HEK293 (cell line): ENCODE measurements at regions not wholly inside any gene's neighbourhood (a gene's known extent, or its start where the extent isn't known, plus 50 kb on each side); places are given as distances from the start of the nearest gene placed in this dataset.

ENCODE experiments used
- MEIS1 ChIP-seq: sonication (generic); formaldehyde crosslinking; IDR thresholded peaks from 2 replicates; pipeline ENCODE4 v1.8.1; 2022; ENCODE audit warnings: missing genetic modification reagents, mild to moderate bottlenecking, borderline replicate concordance
- SP2 ChIP-seq: fragments of 450-650 bp; formaldehyde crosslinking; IDR thresholded peaks from 2 replicates; pipeline ENCODE4 v1.5.1; 2016; ENCODE audit warnings: missing biosample characterization, missing genetic modification characterization
- ZFP41 ChIP-seq: fragments of 450-650 bp; formaldehyde crosslinking; IDR thresholded peaks from 2 replicates; pipeline ENCODE4 v1.5.1; 2016; ENCODE audit warnings: missing biosample characterization, missing genetic modification characterization, borderline replicate concordance
- ZNF274 ChIP-seq, 2 experiments: fragments of 200-500 bp in 1 of 2; fragments of 450-650 bp in 1 of 2; sonication (Bioruptor generic) in 1 of 2; formaldehyde crosslinking in 1 of 2; IDR thresholded peaks; 2 replicates each; pipeline versions ENCODE4 v1.5.1 to v1.6.1; 2014 to 2016; ENCODE audit warnings: borderline replicate concordance in 1 of 2, inconsistent platforms in 1 of 2, low read length in 1 of 2, missing biosample characterization in 1 of 2, missing genetic modification characterization in 1 of 2
- ZNF335 ChIP-seq: fragments of 450-650 bp; formaldehyde crosslinking; conservative IDR thresholded peaks from 2 replicates; pipeline ENCODE4 v1.5.1; 2016; ENCODE audit warnings: missing biosample characterization, missing genetic modification characterization
- ZNF501 ChIP-seq: fragments of 450-650 bp; formaldehyde crosslinking; IDR thresholded peaks from 2 replicates; pipeline ENCODE4 v1.5.1; 2016; ENCODE audit warnings: missing biosample characterization, missing genetic modification characterization
- TF ChIP-seq, protein P1 (sequence below): fragments of 450-650 bp; formaldehyde crosslinking; IDR thresholded peaks from 2 replicates; pipeline ENCODE4 v1.5.1; 2016; ENCODE audit warnings: missing biosample characterization, missing genetic modification characterization
- TF ChIP-seq, protein P2 (sequence below): fragments of 450-650 bp; formaldehyde crosslinking; IDR thresholded peaks from 2 replicates; pipeline ENCODE4 v1.5.1; 2016; ENCODE audit warnings: missing biosample characterization, missing genetic modification characterization, low read depth
- TF ChIP-seq, protein P3 (sequence below): fragments of 450-650 bp; formaldehyde crosslinking; IDR thresholded peaks from 2 replicates; pipeline ENCODE4 v1.5.1; 2016; ENCODE audit warnings: missing biosample characterization, missing genetic modification characterization
- TF ChIP-seq, protein P4 (sequence below): fragments of 450-650 bp; formaldehyde crosslinking; IDR thresholded peaks from 2 replicates; pipeline ENCODE4 v1.5.1; 2016; ENCODE audit warnings: missing biosample characterization, missing genetic modification characterization

DNA sequence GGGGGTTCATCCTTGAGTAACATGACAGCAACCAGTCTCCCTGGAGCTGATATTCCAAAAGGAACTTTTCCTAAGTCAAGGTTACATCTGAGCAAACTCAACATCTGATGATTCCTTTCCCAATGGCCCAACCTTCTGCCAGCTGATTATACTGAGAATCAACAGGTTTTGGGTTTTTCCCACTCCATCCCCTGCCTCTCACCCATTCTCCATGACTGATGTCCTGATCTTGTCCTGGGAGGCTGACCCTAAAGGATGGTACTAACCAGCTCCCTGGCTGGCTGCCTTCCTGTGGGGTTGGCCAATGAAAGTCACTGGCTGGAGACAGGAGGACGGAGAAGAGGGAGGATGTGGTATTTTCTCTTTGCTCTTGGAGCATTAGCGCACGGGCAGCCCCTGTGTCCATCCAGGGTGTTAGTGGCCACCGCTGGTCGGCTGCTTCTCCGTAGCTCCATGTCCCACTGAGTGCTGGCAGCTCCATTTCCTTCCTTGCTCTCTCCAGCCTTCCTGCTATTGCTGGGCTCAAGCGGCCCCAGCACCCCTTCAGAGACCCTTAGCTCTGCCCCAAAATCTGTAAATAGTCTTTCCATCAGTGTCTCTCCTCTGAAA lies 306.2 kb upstream of the PITRM1 start:
- no peak for TF ChIP-seq ZNF501 (tag by site-specific recombination)
- TF ChIP-seq, protein P1, sequence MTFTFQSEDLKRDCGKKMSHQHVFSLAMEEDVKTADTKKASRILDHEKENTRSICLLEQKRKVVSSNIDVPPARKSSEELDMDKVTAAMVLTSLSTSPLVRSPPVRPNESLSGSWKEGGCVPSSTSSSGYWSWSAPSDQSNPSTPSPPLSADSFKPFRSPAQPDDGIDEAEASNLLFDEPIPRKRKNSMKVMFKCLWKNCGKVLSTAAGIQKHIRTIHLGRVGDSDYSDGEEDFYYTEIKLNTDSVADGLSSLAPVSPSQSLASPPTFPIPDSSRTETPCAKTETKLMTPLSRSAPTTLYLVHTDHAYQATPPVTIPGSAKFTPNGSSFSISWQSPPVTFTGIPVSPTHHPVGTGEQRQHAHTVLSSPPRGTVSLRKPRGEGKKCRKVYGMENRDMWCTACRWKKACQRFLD (tag by site-specific recombination) = no peak
- TF ChIP-seq, protein P2, sequence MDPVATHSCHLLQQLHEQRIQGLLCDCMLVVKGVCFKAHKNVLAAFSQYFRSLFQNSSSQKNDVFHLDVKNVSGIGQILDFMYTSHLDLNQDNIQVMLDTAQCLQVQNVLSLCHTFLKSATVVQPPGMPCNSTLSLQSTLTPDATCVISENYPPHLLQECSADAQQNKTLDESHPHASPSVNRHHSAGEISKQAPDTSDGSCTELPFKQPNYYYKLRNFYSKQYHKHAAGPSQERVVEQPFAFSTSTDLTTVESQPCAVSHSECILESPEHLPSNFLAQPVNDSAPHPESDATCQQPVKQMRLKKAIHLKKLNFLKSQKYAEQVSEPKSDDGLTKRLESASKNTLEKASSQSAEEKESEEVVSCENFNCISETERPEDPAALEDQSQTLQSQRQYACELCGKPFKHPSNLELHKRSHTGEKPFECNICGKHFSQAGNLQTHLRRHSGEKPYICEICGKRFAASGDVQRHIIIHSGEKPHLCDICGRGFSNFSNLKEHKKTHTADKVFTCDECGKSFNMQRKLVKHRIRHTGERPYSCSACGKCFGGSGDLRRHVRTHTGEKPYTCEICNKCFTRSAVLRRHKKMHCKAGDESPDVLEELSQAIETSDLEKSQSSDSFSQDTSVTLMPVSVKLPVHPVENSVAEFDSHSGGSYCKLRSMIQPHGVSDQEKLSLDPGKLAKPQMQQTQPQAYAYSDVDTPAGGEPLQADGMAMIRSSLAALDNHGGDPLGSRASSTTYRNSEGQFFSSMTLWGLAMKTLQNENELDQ (tag by site-specific recombination) = no peak
- TF ChIP-seq ZFP41 (tag by site-specific recombination) = no peak
- TF ChIP-seq, protein P3, sequence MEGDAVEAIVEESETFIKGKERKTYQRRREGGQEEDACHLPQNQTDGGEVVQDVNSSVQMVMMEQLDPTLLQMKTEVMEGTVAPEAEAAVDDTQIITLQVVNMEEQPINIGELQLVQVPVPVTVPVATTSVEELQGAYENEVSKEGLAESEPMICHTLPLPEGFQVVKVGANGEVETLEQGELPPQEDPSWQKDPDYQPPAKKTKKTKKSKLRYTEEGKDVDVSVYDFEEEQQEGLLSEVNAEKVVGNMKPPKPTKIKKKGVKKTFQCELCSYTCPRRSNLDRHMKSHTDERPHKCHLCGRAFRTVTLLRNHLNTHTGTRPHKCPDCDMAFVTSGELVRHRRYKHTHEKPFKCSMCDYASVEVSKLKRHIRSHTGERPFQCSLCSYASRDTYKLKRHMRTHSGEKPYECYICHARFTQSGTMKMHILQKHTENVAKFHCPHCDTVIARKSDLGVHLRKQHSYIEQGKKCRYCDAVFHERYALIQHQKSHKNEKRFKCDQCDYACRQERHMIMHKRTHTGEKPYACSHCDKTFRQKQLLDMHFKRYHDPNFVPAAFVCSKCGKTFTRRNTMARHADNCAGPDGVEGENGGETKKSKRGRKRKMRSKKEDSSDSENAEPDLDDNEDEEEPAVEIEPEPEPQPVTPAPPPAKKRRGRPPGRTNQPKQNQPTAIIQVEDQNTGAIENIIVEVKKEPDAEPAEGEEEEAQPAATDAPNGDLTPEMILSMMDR (tag by site-specific recombination) = no peak
- no peak for TF ChIP-seq ZNF274 (IDR thresholded peaks at IDR 0.05; ENCODE audit: low read length)
- TF ChIP-seq ZNF274 (tag by site-specific recombination; IDR thresholded peaks at IDR 0.05; ENCODE audit: borderline replicate concordance) = no peak
- TF ChIP-seq MEIS1 = no peak
- TF ChIP-seq ZNF335 (tag by site-specific recombination) = no peak
- TF ChIP-seq, protein P4, sequence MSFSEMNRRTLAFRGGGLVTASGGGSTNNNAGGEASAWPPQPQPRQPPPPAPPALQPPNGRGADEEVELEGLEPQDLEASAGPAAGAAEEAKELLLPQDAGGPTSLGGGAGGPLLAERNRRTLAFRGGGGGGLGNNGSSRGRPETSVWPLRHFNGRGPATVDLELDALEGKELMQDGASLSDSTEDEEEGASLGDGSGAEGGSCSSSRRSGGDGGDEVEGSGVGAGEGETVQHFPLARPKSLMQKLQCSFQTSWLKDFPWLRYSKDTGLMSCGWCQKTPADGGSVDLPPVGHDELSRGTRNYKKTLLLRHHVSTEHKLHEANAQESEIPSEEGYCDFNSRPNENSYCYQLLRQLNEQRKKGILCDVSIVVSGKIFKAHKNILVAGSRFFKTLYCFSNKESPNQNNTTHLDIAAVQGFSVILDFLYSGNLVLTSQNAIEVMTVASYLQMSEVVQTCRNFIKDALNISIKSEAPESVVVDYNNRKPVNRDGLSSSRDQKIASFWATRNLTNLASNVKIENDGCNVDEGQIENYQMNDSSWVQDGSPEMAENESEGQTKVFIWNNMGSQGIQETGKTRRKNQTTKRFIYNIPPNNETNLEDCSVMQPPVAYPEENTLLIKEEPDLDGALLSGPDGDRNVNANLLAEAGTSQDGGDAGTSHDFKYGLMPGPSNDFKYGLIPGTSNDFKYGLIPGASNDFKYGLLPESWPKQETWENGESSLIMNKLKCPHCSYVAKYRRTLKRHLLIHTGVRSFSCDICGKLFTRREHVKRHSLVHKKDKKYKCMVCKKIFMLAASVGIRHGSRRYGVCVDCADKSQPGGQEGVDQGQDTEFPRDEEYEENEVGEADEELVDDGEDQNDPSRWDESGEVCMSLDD (tag by site-specific recombination) = no peak
- no peak for TF ChIP-seq SP2
